ES-I3 (cell line): ENCODE measurements at regions not wholly inside any gene's neighbourhood (a gene's known extent, or its start where the extent isn't known, plus 50 kb on each side); places are given as distances from the start of the nearest gene placed in this dataset.

Experiments
- H3K36me3 ChIP-seq: 2 replicates; pipeline ENCODE4 v1.6.1; 2013; ENCODE audit warnings: mild to moderate bottlenecking, low read length, control low read depth, moderate library complexity; ENCODE audit not compliant: insufficient read depth
- H3K4me1 ChIP-seq: 2 replicates; pipeline ENCODE4 v1.6.1; 2013; ENCODE audit warnings: mild to moderate bottlenecking, control low read depth, low read length; ENCODE audit not compliant: insufficient read depth
- H3K9ac ChIP-seq: 2 replicates; pipeline ENCODE4 v1.6.1; 2013; ENCODE audit warnings: low read depth, mild to moderate bottlenecking, low read length, moderate library complexity
- H3K9me3 ChIP-seq: 2 replicates; pipeline ENCODE4 v1.6.1; 2013; ENCODE audit warnings: mild to moderate bottlenecking, low read length, moderate library complexity; ENCODE audit not compliant: control insufficient read depth, insufficient read depth

- no peak overlapping the region for H3K9ac ChIP-seq
- no peaks in the 10 kb centered on the region for H3K4me1 ChIP-seq
- no peaks in the 10 kb centered on the region; the same call in 1 of the 2 replicates for H3K9me3 ChIP-seq
- H3K36me3 ChIP-seq: no peaks in the 10 kb centered on the region
Observed at GRCh38 chr4:107114059-107114458, 77.9 kb upstream of the DKK2 start.

DNA sequence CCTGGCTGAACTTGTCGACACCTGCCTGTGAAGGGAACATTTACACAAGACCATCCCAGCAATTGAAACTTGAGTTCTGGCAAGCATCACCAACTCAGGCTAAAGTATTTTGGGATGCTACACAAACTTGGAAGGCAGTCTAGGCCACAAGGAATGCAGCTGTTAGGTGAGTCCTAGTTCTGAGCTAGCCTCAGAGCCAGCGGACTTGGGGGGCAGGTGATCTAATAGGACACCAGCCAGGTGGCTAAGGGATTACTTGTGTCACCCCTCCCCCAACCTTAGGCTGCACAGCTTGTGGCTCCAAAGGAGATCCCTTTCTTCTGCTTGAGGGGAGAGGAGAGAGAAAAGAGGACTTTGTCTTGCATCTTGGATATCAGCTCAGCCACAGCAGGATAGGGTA, 62.3 kb upstream of the DKK2 start:
- H3K4me1 ChIP-seq: no peaks in the 10 kb centered on the region; the same call in 1 of the 2 replicates
- H3K36me3 ChIP-seq: no peaks in the 10 kb centered on the region
- H3K9ac ChIP-seq: no peak overlapping the region
- H3K9me3 ChIP-seq: no peaks in the 10 kb centered on the region

DNA sequence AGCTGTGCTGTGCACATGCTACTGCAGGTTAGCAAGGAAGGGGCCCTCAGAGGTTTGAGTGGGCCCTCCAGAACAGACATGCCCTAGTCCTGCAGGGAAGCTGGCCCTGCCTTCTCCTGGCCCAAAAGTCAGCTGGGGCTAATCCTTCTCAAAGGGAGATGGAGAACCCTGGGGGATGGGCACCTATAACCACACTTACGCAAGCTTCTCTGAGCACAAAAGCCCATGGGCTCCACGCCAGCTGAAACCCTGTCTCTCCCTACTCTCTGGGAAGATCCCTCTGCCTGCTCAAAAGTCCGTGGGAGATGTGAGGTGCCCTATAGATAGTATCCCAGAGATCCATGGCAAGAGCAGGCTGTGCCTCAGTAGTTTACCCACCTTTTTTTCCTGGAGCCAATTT, 58.9 kb upstream of the DKK2 start:
- H3K9ac ChIP-seq: no peak overlapping the region
- no peaks in the 10 kb centered on the region; the same call in 1 of the 2 replicates for H3K4me1 ChIP-seq
- no peaks in the 10 kb centered on the region for H3K36me3 ChIP-seq
- no peaks in the 10 kb centered on the region for H3K9me3 ChIP-seq

GRCh38 chr4:107094332-107094731, 58.2 kb upstream of the DKK2 start:
- no peaks in the 10 kb centered on the region for H3K9me3 ChIP-seq
- H3K36me3 ChIP-seq: no peaks in the 10 kb centered on the region
- H3K9ac ChIP-seq: no peak overlapping the region
- no peaks in the 10 kb centered on the region; the same call in 1 of the 2 replicates for H3K4me1 ChIP-seq
